HG02623 (cell line): ENCODE measurements at regions not wholly inside any gene's neighbourhood (a gene's known extent, or its start where the extent isn't known, plus 50 kb on each side); places are given as distances from the start of the nearest gene placed in this dataset.
"Not testable (repeated sequence)": the region's sequence is repeated elsewhere in the genome, so short reads cannot be mapped to it uniquely, and the experiment has no call there.

Experiments used
- ATAC-seq: cut with Tn5 transposase; IDR thresholded peaks from one replicate; pipeline ENCODE4 v1.9.1; 2021; ENCODE audit warnings: moderate library complexity; ENCODE audit not compliant: unreplicated experiment

DNA sequence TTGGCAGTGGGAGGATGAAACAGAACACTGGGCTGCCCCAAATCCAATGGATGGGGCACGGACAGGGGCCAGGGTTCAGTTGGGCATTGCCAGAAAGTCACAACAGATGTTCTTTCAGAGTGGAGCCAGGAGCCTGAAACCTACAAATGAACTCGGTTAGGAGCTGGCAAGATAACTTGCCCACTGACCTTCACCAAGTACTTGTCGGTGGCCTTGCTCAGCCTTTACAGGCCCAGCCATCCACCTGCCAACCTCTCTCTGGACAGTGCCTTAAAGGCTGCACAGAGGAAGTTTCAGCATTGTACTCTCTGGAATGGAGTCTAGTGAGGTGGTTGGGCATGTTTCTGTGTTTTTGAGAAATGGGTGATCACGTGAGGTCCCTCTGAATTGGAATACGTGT, 87.1 kb upstream of the USP9X start:
- ATAC-seq: no peak

DNA sequence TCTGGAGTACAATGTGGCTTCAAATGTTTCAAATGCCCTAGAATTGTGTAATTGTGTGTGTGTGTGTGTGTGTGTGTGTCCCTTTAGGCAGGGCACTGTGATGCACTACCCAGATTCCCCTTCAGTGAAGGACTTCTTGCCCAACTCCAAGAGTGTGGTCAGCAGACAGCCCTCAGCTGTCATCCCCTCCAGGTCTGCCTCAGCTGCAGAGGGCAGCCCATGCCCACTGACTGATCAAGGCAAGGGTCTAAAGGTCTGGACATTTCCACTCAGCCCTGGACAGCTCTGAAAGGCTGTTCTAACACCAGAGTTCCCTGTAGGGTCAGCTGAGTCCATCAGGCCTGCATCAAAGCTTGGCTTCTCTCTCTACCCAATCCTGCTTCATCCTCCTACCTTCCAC, 83.9 kb upstream of the USP9X start:
- ATAC-seq: no peak

- ATAC-seq: no peak
Observed at GRCh38 chrX:41002026-41002425, 83.2 kb upstream of the USP9X start.

DNA sequence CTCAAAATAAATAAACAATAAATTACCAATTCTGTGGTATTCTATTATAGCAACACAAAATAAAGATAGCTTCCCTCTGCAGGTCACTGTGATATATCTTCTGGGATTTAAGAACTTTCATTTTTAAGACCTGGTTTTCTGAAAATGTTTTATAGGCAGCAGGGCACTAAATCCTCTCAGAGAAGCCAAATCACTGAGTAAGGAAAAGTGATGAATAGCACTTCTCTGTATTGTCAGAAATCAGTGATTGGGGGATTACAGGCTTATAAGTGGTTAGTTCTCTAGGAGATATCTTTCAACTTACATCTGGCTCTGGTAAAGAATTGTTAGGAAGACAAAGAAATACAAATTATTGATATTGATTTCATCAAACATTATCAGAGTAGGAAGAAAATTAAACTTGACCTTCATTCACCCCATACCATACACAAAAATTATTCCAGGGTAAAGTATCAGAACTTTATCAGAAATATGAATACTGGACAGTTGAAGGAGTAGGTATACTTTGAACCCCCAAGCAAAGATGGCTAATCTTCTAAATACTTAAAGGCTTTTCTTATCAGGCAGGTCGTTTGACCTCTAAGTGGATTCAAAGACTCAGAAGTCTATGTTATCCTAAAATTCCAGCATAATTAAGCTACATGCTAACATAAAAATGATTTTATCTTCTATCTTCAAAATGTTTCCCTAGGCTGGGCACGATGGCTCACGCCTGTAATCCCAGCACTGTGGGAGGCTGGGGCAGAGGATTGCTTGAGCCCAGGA, 81.6 kb upstream of the USP9X start:
- ATAC-seq: no peak

GRCh38 chrX:41005445-41005992, 79.7 kb upstream of the USP9X start:
- no peak for ATAC-seq

DNA sequence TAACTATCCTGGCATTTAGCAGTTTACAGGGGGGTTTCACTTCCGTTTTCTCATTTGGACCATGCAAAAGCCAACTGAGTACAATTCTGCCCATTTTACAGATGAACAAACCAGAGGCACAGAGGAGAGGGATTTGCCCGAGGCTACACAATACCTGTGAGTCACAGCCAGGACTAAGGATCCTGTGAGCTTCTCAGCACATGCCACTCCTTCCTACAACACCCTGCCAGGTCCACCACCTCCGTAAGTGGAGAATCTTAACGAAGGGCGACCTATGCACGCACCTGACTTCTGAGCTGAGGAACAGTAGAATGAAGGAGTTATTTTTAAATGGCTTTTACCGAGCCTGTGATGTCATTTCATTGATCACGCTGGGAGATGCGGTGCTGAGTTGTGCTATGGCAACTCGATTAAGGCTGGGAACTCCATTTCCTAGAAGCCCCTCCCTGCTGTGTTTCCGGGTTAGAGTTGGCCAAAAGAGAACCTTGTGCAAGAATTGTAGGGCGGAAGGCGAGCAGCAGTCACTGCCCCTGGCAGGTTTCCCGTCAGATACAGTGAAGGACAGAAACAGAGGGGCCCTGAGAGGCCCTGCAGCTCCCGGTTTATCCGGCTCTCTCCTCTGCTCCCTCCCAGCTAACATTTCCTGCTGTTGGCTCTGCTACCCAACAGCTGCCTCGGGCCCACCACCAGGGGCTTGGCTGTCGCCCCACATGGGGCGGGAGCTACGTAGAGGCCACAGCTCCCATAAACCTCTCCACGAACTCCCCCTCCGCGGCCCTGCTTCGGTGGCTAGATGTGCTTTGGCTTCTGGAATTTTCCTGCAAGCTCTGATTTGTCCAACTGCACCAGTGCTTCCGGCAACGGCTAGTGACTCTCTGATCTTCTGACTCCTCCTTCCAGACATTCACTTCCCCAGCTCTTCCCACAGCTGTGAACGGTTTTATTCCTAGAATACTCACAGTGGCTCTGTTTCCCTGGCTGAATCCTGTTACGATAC, 75.1 kb upstream of the USP9X start:
- ATAC-seq: no peak

DNA sequence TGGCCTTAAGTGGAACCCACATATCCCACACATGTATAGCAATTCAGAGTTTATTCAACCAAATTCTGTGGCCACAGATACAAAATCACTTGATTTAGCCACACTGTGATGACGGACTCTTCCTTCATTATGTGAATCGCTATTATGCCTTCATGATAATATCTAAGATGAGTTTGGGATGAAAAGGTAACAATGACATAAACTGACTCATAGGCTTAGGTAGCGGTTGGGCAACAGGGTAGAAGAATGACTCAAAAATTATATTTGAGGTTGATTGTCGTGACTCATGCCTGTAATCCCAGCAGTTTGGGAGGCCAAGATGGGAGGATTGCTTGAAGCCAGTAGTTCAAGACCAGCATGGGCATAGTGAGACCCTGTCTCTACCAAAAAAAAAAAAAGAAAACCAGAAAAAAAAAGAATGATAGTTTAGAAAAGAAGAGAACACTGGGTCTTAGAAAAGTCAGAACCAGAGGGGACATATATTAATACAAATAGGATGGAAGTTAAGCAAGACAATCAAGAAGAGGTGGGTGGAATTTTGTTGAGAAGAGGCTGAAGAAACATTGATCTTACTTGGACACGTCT, 70.4 kb upstream of the USP9X start:
- ATAC-seq: no peak

GRCh38 chrX:41017785-41018184, 67.5 kb upstream of the USP9X start:
- not testable (repeated sequence) for ATAC-seq

GRCh38 chrX:41018391-41019040, 66.7 kb upstream of the USP9X start:
- ATAC-seq: not testable (repeated sequence)

DNA sequence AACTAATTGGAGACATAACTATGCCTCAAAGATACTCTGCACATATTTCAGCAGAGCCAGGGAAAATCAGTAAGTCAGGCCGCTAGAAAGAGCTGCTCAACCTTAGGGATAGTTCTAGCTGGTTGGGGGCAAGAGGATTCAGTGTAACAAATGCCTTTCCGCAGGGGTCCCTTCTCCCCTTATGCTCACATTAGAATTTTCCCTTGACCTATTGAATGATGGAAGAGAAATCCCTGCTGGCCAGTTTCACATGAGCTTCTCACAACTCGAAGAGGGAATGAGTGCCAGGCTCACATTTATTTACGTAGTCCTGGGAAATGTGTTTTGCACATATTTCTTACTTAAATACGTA, 66.2 kb upstream of the USP9X start:
- ATAC-seq: no peak

GRCh38 chrX:41022566-41022965, 62.7 kb upstream of the USP9X start:
- no peak for ATAC-seq

DNA sequence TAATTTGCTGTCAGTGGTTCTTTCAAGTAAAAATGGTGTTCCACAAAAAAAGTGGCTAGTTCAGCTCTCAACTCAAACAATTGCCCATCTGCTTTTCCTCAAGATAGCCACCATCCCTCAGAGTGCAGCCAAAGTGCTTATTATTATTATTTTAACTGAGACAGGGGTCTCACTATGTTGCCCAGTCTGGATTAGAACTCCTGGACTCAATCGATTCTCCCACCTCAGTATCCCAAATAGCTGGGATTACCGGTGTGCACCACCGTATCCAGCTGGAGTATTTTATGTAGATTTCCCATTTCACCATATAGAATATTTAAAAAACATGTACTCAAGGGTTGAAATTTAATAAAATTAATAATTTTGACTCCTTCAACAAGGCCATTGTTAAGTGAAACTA, 62.1 kb upstream of the USP9X start:
- ATAC-seq: no peak

- ATAC-seq: not testable (repeated sequence)
Observed at GRCh38 chrX:41024335-41024734, 60.9 kb upstream of the USP9X start.

GRCh38 chrX:41024755-41025154, 60.5 kb upstream of the USP9X start:
- ATAC-seq: no peak

DNA sequence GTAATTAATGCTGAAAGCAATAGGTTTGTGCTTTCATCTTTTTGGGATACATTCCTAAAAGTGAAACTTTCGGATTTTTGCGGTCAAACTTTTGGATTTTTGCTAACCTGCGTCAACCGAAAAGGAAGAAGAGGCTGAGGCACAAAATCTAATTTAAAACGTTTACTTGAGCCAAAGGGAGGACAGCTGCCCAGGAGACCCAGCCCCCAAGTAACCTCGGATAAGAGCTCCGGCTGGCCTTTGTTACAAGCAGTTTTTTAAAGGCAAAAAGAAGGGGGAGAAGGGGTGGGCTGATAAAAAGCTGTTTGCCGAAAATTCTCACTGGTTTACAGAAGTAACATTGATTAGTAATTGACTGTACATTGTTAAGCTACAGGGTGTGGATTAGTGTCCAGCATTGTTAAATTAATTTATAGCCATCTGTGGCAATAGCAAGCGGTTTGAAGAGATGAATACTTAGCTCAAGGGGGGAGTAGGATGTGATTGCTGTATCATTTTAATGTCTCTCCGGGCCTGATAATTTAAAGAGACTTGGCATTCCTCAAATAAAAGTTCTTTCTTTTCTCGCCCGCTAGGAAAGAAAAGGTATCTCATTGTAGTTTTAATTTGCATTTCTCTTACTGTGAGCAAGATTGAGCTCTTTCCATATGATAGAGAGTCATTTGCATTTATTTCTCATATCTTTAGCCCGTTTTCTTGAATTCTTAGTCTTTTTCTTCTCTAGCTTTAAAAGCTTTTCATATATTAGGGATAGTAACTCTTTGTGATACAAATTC, 59.1 kb upstream of the USP9X start:
- ATAC-seq: no peak

GRCh38 chrX:41026702-41027078, 58.6 kb upstream of the USP9X start:
- ATAC-seq: no peak

DNA sequence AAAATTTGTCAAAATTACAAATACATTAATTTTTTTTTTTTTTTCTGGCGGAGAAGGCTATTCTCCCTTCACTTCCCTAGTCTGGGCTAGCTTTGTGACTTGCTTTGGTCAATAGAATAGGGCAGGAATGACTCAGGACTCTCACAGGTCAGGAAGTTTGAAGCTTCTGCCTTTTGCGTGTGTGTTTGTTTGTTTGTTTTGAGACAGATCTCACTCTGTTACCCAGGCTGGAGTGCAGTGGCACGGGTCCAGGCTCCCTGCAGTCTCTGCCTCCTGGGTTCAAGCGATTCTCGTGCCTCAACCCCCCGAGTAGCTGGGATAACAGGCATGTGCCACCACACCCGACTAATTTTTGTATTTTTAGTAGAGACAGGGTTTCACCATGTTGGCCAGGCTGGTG, 55.9 kb upstream of the USP9X start:
- no peak for ATAC-seq

DNA sequence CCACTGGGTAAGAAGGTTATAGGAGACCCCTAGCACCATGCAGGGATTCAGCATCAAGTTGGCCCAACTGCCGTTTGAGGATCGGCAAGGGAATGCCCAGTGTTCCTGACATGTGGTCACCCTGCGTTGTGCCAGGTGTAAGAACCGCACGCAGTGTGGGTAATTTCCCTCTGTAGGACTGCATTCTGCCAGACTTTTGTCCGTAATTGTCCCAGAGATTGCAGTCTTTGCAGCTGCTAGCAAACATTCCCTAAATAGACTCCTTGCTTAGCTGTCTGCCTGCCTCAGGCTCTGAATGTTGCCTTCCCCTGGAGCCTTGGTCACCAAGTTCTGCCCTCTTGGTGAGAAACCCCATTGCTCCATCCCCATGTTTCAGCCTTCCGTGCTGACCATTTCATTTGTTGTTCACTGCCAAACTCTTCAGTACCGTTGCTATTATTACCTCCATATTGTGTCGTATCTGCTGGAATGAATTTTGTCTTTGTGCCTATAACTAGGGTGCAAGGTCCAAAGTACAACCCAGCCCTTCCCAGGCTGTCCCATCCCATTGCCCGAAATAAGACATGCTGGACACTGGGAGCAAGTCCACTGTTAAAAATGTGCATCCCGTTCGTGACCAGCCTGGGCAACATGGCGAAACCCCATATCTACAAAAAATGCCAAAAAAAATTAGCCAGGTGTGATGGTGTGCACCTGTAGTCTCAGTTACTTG, 53.8 kb upstream of the USP9X start:
- no peak for ATAC-seq

DNA sequence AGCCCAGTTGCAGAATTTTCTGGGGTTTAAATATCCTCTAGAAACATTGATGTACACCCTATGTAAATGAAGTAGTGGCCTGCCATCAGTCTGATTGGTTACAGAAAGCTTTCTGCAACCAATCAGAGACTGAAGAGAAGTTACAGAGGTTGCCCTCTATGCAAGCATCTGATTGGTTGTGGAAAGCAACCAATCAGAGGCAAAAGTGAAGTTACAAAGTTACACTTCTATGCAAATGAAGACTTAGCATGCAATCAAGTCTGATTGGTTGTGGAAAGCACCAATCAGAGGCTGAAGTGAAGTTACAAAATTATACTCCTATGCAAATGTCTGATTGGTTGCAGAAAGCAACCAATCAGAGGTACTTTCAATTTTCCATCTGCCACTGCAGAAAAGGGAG, 51.9 kb upstream of the USP9X start:
- no peak for ATAC-seq

GRCh38 chrX:41034902-41035301, 50.3 kb upstream of the USP9X start:
- not testable (repeated sequence) for ATAC-seq
